Lung (tissue), 11 donors: ENCODE measurements at regions not wholly inside any gene's neighbourhood (a gene's known extent, or its start where the extent isn't known, plus 50 kb on each side); places are given as distances from the start of the nearest gene placed in this dataset.

Source experiments
- ATAC-seq: fragments of 200-7000 bp; cut with Tn5 transposase; one replicate; pipeline ENCODE4 v1.9.1; 2020; ENCODE audit warnings: moderate number of reproducible peaks; ENCODE audit not compliant: insufficient read depth, low FRiP score
- DNase-seq, 3 donors: peaks; one replicate each; pipeline ENCODE4 v3.0.0-alpha.2; 2013 to 2017
- H3K27ac ChIP-seq, 2 donors: one replicate each; pipeline ENCODE4 v1.5.1; 2013; ENCODE audit warnings: mild to moderate bottlenecking in 2 of 2, moderate library complexity in 2 of 2, control low read depth in 1 of 2, inconsistent platforms in 1 of 2, low read depth in 1 of 2, low read length in 1 of 2
- H3K27me3 ChIP-seq, 3 donors: one replicate each; pipeline ENCODE4 v1.5.1; 2013; ENCODE audit warnings: low read length in 2 of 3; ENCODE audit not compliant: control insufficient read depth in 3 of 3, insufficient read depth in 3 of 3
- H3K36me3 ChIP-seq, 4 donors: one replicate each; pipeline ENCODE4 v1.5.1; 2013; ENCODE audit warnings: low read length in 4 of 4, mild to moderate bottlenecking in 1 of 4, moderate library complexity in 1 of 4; ENCODE audit not compliant: control insufficient read depth in 4 of 4, insufficient read depth in 4 of 4
- H3K4me1 ChIP-seq, 5 donors: one replicate each; pipeline ENCODE4 v1.5.1; 2013; ENCODE audit warnings: low read length in 5 of 5, mild to moderate bottlenecking in 2 of 5, moderate library complexity in 1 of 5; ENCODE audit not compliant: control insufficient read depth in 5 of 5, insufficient read depth in 5 of 5
- H3K4me3 ChIP-seq: one replicate; pipeline ENCODE4 v1.5.1; 2013; ENCODE audit warnings: mild to moderate bottlenecking, control low read depth, moderate library complexity
- H3K9ac ChIP-seq, 2 donors: one replicate each; pipeline ENCODE4 v1.5.1; 2013; ENCODE audit warnings: low read length in 2 of 2, control low read depth in 1 of 2; ENCODE audit not compliant: insufficient read depth in 1 of 2
- H3K9me3 ChIP-seq, 4 donors: one replicate each; pipeline ENCODE4 v1.5.1; 2013; ENCODE audit warnings: low read length in 3 of 4, mild to moderate bottlenecking in 1 of 4, moderate library complexity in 1 of 4; ENCODE audit not compliant: control insufficient read depth in 4 of 4, insufficient read depth in 3 of 4
- whole genome bisulfite sequencing, 2 donors: extraction: QIAGEN DNeasy Blood & Tissue Kit; methylation state at CpG; one replicate each; pipeline ENCODE4 v1.1.7; 2013; 5-methylcytosine and 5-hydroxymethylcytosine counted together
- TF ChIP-seq, protein P1 (sequence below): IDR thresholded peaks from 2 replicates; pipeline ENCODE4 v1.5.1; 2012; ENCODE audit warnings: mild to moderate bottlenecking; ENCODE audit errors: control extremely low read depth, extremely low read depth
- donor health status: control.
- donor health status: control.
- donor health status: Bipolar disorder and iron deficiency.
- donor health status: healthy.
- donor health status: DM: yes; HTN: yes; CAD: no.

DNA sequence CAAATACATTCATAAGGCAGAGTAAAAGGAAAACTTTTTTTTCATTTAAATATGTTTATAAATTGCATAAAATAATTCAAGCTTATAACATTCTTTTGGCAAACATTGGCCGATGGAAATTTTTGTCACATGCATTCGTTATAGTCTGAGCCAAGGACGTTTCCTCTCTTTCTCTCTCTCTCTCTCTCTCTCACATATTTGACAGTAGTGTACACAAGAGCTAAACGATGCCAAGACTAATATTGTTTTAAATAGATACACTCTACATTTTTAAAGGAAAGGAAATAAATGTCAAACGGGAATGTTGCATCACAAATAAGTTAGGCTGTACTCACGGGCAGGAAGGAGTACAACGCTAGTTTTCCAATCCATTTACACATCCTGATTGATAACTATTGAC lies 251.1 kb upstream of the SMIM21 start:
- no peak for ATAC-seq
- Histone ChIP-seq H3K4me1 (peaks cover 0 to 31% (median 0%) of the 10 kb centered on the region in 5 donors), H3K9me3 (peaks cover 0 to 6% (median 2%) of the 10 kb centered on the region in 4 donors), H3K36me3 (no peaks in the 10 kb centered on the region), H3K27ac (no peak overlapping the region), H3K4me3 (no peak overlapping the region), H3K27me3 (no peaks in the 10 kb centered on the region), H3K9ac (no peak overlapping the region)
- DNase-seq = peak in 2 of 3 donors; percentile 91 to 95
- TF ChIP-seq, protein P1, sequence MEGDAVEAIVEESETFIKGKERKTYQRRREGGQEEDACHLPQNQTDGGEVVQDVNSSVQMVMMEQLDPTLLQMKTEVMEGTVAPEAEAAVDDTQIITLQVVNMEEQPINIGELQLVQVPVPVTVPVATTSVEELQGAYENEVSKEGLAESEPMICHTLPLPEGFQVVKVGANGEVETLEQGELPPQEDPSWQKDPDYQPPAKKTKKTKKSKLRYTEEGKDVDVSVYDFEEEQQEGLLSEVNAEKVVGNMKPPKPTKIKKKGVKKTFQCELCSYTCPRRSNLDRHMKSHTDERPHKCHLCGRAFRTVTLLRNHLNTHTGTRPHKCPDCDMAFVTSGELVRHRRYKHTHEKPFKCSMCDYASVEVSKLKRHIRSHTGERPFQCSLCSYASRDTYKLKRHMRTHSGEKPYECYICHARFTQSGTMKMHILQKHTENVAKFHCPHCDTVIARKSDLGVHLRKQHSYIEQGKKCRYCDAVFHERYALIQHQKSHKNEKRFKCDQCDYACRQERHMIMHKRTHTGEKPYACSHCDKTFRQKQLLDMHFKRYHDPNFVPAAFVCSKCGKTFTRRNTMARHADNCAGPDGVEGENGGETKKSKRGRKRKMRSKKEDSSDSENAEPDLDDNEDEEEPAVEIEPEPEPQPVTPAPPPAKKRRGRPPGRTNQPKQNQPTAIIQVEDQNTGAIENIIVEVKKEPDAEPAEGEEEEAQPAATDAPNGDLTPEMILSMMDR = no peak
- WGBS, 2 donors = 28 to 58% methylated on average over 7 of the region's 7 CpGs

DNA sequence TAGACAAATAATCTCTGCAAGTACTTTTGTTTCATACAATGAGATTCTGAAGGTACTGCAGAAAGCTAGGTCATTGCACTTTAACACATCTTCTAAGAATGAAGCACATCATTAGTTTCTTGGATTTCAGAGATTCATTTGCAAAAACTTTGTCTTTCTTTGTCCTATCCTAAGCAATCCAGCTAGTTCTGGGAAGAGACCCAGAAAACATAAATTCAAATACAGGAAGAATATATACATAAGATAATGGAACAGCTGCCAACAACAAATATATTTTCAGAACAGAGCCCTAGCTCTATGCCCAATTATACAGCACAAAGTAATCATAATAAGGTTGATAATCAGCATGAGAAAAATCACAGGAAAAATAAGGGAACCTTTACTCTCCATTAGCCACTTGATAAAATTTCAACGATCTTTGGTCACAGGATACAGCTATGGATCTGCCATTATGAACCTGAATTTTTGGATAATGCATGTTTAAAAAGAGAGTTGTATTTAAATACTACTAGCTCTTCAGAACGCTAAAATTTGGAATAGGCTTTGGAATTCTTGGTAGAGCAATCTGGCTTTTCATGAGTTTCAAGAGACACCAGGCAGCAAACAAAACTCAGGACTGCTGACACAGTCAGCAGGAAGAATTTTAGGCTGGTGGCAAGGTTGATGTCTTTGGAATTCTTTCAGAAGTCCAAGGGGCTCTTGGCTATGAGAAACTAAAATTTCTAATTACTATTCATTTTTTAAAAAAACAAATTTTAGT lies 250.4 kb upstream of the SMIM21 start:
- H3K36me3 ChIP-seq = no peaks in the 10 kb centered on the region
- TF ChIP-seq, protein P1 = no peak
- DNase-seq = peak in 2 of 3 donors; percentile 68 to 80
- H3K9ac ChIP-seq = no peak overlapping the region
- 67 to 78% methylated on average over 2 of the region's 2 CpGs for WGBS, 2 donors
- peaks cover 0 to 6% (median 2%) of the 10 kb centered on the region in 4 donors for H3K9me3 ChIP-seq
- H3K4me1 ChIP-seq = peaks cover 0 to 31% (median 0%) of the 10 kb centered on the region in 5 donors
- no peak overlapping the region for H3K4me3 ChIP-seq
- no peaks in the 10 kb centered on the region for H3K27me3 ChIP-seq
- H3K27ac ChIP-seq = no peak overlapping the region
- ATAC-seq = no peak

DNA sequence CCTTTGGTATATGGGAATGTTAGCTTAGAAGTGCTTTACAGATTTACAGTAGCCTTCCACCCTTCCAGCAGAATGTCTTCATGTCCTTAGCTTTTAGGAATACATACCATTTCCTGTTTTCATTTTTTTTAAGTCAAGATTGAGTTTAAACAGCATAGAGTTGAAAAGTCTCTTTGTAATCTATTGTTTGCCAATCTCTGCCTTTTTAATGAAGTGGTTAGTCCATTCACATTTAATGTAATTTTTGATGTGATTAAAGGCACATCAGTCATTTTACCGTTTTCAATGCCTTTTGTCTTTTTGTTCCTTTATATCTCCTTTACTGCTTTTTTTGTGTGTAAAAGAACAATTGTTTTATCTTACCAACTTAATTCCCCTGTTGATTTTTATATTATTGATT lies 233.4 kb upstream of the SMIM21 start:
- TF ChIP-seq, protein P1 = no peak
- no peak overlapping the region for H3K4me3 ChIP-seq
- H3K9ac ChIP-seq = no peak overlapping the region
- H3K27me3 ChIP-seq = no peaks in the 10 kb centered on the region
- no peaks in the 10 kb centered on the region for H3K36me3 ChIP-seq
- H3K27ac ChIP-seq = no peak overlapping the region
- DNase-seq = no peak
- WGBS, 2 donors = 74 to 86% methylated on average over 1 of the region's 1 CpG
- peaks cover 0 to 14% (median 12%) of the 10 kb centered on the region in 5 donors for H3K4me1 ChIP-seq
- peaks cover 0 to 8% (median 4%) of the 10 kb centered on the region in 4 donors for H3K9me3 ChIP-seq
- ATAC-seq = no peak
